ENCODE measurements at regions not wholly inside any gene's neighbourhood (a gene's known extent, or its start where the extent isn't known, plus 50 kb on each side); places are given as distances from the start of the nearest gene placed in this dataset.

DNA sequence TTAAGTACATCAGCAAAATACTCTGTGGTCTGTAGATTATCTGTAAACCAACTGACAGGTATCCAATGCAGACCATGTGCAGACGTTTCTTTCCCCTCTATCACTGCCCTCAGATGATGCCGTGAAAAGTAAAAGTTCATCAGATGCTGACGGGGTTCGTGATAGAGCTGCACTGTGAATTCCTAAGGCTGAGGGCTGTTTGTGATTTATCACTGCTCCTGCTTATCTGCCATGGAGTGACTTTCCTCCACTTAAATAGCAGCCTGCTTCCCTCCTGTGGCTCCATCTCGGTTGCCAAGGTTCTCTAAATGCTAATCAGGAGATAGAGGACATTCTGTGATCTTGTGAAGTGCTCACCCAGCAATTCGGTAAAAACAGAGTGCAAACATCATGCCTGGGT lies 89.3 kb upstream of the SRD5A3 start:
- ATAC-seq (ENCODE audit: low read depth), result no peak
- ChIA-PET POLR2A (no interaction called here), CTCF (no interaction called here)
- no peaks in the 10 kb centered on the region for H3K36me3 Mint-ChIP-seq (ENCODE audit: low read depth)
- DNase-seq, result no peak
- TF ChIP-seq, protein P1, sequence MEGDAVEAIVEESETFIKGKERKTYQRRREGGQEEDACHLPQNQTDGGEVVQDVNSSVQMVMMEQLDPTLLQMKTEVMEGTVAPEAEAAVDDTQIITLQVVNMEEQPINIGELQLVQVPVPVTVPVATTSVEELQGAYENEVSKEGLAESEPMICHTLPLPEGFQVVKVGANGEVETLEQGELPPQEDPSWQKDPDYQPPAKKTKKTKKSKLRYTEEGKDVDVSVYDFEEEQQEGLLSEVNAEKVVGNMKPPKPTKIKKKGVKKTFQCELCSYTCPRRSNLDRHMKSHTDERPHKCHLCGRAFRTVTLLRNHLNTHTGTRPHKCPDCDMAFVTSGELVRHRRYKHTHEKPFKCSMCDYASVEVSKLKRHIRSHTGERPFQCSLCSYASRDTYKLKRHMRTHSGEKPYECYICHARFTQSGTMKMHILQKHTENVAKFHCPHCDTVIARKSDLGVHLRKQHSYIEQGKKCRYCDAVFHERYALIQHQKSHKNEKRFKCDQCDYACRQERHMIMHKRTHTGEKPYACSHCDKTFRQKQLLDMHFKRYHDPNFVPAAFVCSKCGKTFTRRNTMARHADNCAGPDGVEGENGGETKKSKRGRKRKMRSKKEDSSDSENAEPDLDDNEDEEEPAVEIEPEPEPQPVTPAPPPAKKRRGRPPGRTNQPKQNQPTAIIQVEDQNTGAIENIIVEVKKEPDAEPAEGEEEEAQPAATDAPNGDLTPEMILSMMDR (IDR thresholded peaks at IDR 0.05), result no peak
- H3K27me3 Mint-ChIP-seq, result peaks cover 4% of the 10 kb centered on the region
- no peaks in the 10 kb centered on the region for H3K9me3 Mint-ChIP-seq
- no peak overlapping the region for H3K4me3 Mint-ChIP-seq
- intact Hi-C loops (cut with micrococcal nuclease), result no loop called here
- no peaks in the 10 kb centered on the region for H3K4me1 Mint-ChIP-seq
- H3K27ac Mint-ChIP-seq, result no peak overlapping the region

DNA sequence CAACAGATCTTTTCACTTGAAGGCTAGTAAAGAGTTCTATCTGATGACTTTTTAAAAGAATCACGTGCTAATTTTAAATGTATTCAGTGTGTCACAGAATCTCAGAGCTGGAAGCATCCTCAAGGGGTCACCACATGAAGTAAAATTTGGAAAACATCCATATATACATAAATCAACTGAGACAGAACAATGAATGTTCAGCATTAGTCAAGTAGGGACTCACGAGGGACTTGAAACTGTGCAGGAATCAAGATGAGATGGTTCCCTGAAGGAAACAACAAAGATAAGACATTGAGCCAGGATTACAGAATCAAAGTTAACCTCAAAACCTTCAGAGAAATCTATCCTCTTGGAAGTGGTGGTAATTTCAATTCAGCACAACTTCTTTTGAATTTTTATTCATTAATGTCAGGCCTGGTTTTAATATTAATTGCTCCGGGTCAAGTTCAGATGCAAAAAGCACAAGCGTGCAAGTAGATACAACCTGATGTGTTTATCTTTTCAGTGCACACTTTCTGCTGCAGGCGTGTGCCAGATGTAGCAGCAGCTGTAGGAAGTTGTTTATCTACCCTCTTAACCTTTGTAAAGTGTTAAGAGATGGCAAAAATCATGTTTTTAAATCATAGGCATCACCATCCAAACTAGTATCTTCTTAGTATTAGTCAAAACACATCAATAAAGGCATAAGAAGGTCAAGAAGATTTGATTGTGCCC lies 87.7 kb upstream of the SRD5A3 start:
- Mint-ChIP-seq H3K4me1 (no peaks in the 10 kb centered on the region), H3K4me3 (no peak overlapping the region), H3K9me3 (peaks cover 2% of the 10 kb centered on the region), H3K36me3 (ENCODE audit: low read depth) (no peaks in the 10 kb centered on the region), H3K27me3 (peaks cover 5% of the 10 kb centered on the region), H3K27ac (no peak overlapping the region)
- ChIA-PET CTCF (no interaction called here), POLR2A (no interaction called here)
- DNase-seq (no peak), ATAC-seq (ENCODE audit: low read depth) (no peak)
- intact Hi-C loops (cut with micrococcal nuclease), result no loop called here
- TF ChIP-seq, protein P1 (IDR thresholded peaks at IDR 0.05), result no peak

DNA sequence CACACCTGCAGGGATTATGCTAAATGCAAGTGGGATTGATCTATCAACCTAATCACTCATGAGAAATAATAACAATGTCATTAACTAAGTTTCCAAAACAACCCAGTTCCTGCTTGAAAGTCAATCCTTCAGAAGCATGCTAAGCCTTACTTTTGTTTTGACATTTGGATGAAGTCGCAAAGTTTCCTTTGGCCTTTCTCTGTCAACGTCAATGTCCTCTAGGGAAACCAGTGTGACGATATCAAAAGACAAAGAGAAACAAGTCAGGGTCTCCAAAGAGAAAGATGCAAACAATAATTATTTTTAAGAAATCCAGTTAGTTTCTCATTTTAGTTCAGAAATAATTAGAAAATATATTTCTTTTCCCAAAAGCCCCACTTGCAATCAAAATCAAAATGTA lies 86.7 kb upstream of the SRD5A3 start:
- Mint-ChIP-seq H3K27ac (no peak overlapping the region), H3K36me3 (ENCODE audit: low read depth) (no peaks in the 10 kb centered on the region), H3K9me3 (peaks cover 2% of the 10 kb centered on the region), H3K27me3 (peaks cover 5% of the 10 kb centered on the region), H3K4me1 (no peaks in the 10 kb centered on the region), H3K4me3 (no peak overlapping the region)
- intact Hi-C loops (cut with micrococcal nuclease), result no loop called here
- TF ChIP-seq, protein P1 (IDR thresholded peaks at IDR 0.05), result no peak
- ATAC-seq (ENCODE audit: low read depth), result no peak
- no peak for DNase-seq
- POLR2A ChIA-PET, result interaction anchor here (0.6 kb wide), 1 partner anchor 37 kb away, joined by 4 read pairs; no protein-coding TSS in a partner anchor
- CTCF ChIA-PET, result no interaction called here

DNA sequence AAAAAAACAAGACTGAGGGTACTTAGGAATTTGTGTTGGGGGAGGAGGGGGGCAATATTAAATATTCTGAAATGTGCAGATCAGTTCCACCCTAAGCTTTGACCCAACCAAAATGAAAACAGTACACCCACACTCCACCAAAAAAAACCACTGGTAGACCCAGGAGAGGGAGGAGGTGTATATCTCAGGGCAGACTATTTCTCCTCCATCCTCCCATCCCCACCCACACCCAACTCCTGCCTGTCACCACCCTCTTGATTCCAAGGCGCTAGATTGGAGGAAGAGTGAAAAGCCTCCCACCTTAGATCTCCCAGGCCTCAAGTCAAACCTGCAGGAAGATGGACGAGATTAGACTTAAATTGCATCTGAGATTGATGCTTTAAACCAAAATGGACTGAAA lies 76.6 kb upstream of the SRD5A3 start:
- no peaks in the 10 kb centered on the region for H3K36me3 Mint-ChIP-seq (ENCODE audit: low read depth)
- ChIA-PET CTCF (no interaction called here), POLR2A (no interaction called here)
- no peak overlapping the region for H3K4me3 Mint-ChIP-seq
- TF ChIP-seq, protein P1 (IDR thresholded peaks at IDR 0.05), result no peak
- intact Hi-C loops (cut with micrococcal nuclease), result no loop called here
- H3K9me3 Mint-ChIP-seq, result no peaks in the 10 kb centered on the region
- no peaks in the 10 kb centered on the region for H3K4me1 Mint-ChIP-seq
- no peak for ATAC-seq (ENCODE audit: low read depth)
- DNase-seq, result no peak
- H3K27ac Mint-ChIP-seq, result no peak overlapping the region
- peaks cover 3% of the 10 kb centered on the region for H3K27me3 Mint-ChIP-seq

GRCh38 chr4:55269995-55270394 lies 76.0 kb upstream of the SRD5A3 start:
- Mint-ChIP-seq H3K27me3 (peaks cover 3% of the 10 kb centered on the region), H3K27ac (no peak overlapping the region), H3K36me3 (ENCODE audit: low read depth) (no peaks in the 10 kb centered on the region), H3K9me3 (no peaks in the 10 kb centered on the region), H3K4me1 (no peaks in the 10 kb centered on the region), H3K4me3 (no peak overlapping the region)
- intact Hi-C loops (cut with micrococcal nuclease), result no loop called here
- ATAC-seq (ENCODE audit: low read depth) (no peak), DNase-seq (no peak)
- TF ChIP-seq, protein P1 (IDR thresholded peaks at IDR 0.05), result no peak
- CTCF ChIA-PET, result no interaction called here
- POLR2A ChIA-PET, result no interaction called here
